ENCODE measurements at regions not wholly inside any gene's neighbourhood (a gene's known extent, or its start where the extent isn't known, plus 50 kb on each side); places are given as distances from the start of the nearest gene placed in this dataset.

DNA sequence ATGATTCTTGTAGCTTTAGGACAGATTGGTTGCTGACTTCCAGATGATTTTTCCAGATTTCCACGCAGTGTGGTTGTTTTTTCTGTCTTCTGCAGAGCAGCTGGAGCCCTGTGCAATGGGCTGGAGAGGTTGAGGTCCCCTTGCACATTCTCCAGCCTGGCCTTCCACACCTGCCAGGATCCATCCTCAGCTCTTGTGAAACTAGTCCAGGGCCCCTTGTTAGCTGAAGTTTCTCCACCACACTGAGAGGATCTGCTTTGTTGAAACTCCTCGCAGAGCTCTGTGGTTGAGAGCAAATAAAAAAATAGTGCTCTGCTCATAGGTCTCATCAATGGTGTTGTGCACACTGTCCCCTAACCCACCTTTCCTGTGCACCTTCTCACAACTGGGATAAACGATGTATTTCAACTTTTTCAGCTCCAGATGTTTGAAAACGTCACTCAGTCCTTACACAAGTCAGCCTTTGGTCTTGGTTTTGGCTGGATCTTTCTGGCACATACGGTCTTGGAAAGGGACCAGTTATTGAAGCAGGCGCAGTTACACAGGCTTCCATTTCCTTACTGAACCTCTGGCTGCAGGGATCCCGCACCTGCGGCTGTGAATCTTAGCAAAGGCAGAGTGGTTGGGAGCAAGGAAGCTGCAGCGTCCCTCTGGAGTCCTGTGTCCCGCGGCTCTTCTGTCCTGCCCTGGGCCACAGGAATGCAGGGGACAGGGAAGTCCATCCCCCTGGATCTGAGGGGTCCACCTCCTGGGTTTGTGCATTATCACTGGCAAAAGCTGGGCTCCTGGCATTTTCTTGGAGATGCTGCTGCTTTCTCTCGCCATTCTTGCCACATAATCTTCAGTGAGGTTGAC, 272.0 kb upstream of the DSEL start:
- H3K4me1 ChIP-seq (ENCODE audit: insufficient read depth), result no peaks in the 10 kb centered on the region
- H3K9me3 ChIP-seq, result no peaks in the 10 kb centered on the region
- H3K27ac ChIP-seq, result no peak overlapping the region
- no peak overlapping the region for H3K4me3 ChIP-seq
- intact Hi-C loops (cut with DNase I), result no loop called here
- no peaks in the 10 kb centered on the region for H3K27me3 ChIP-seq
- DNase-seq, result no peak
- WGBS, 3 donors, result 87 to 90% (median 90%) methylated on average over 12 of the region's 12 CpGs
- no peaks in the 10 kb centered on the region for H3K36me3 ChIP-seq
- TF ChIP-seq POLR2A (IDR thresholded peaks at IDR 0.05) (no peak), EP300 (IDR thresholded peaks at IDR 0.05) (no peak)
- TF ChIP-seq, protein P1, sequence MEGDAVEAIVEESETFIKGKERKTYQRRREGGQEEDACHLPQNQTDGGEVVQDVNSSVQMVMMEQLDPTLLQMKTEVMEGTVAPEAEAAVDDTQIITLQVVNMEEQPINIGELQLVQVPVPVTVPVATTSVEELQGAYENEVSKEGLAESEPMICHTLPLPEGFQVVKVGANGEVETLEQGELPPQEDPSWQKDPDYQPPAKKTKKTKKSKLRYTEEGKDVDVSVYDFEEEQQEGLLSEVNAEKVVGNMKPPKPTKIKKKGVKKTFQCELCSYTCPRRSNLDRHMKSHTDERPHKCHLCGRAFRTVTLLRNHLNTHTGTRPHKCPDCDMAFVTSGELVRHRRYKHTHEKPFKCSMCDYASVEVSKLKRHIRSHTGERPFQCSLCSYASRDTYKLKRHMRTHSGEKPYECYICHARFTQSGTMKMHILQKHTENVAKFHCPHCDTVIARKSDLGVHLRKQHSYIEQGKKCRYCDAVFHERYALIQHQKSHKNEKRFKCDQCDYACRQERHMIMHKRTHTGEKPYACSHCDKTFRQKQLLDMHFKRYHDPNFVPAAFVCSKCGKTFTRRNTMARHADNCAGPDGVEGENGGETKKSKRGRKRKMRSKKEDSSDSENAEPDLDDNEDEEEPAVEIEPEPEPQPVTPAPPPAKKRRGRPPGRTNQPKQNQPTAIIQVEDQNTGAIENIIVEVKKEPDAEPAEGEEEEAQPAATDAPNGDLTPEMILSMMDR (IDR thresholded peaks at IDR 0.05), result no peak

DNA sequence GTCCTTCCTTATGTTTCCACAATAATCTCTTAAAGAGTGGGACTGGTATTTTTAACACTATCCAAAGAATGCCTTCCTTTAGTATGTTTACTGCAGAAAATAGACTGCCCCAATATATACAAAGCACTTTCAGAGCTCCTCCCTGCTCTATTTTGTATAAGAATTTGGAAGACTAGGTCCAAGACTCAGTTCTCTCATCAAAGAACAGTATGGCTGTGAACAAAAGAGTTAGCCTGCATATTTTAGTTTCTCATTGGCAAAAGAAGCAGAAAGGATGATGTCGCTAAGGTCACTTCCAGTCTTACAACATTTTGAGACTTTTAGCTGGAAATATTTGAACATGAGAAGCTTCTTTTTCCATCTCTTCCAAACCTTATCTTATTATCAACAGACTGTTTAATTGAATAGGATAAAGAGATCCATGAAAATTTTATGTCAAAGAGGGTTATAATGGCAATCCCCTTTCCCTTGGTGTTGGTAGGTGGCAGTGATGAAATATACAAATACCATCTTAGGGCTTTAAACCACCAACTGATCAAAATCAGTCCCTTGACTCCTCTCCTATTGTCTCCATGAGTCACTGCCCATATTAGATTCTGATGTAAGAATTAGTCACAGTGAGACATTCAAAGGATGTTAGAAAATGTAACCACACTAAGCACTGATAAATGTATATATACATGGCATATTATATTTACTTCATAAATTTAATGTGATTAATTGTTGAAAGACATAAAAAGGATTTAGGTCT, 266.9 kb upstream of the DSEL start:
- no peaks in the 10 kb centered on the region for H3K36me3 ChIP-seq
- 89 to 100% (median 93%) methylated on average over 1 of the region's 1 CpG for WGBS, 3 donors
- no peak overlapping the region for H3K4me3 ChIP-seq
- no peak for DNase-seq
- TF ChIP-seq, protein P1 (IDR thresholded peaks at IDR 0.05), result no peak
- TF ChIP-seq EP300 (IDR thresholded peaks at IDR 0.05) (no peak), POLR2A (IDR thresholded peaks at IDR 0.05) (no peak)
- intact Hi-C loops (cut with DNase I), result no loop called here
- H3K4me1 ChIP-seq (ENCODE audit: insufficient read depth), result no peaks in the 10 kb centered on the region
- no peak overlapping the region for H3K27ac ChIP-seq
- H3K9me3 ChIP-seq, result no peaks in the 10 kb centered on the region
- H3K27me3 ChIP-seq, result no peaks in the 10 kb centered on the region

DNA sequence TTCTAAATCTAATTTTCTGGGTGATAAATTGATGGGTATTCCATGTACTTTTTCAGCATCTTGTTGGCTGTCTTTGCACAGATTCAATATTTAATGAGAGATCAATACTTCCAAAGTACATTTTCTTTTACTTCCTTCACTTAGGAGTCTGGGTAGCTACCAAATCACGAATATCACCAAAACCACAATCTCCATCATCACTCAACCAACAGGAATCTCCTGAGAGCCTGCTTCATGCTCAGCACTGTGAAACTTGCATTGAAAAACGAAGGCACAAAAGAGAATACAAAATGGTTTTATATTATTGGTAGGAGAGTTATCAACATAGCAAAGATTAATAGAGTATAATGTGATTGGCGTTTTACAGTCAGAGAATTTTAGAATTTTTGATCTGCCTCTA, 261.5 kb upstream of the DSEL start:
- H3K4me3 ChIP-seq, result no peak overlapping the region
- no peaks in the 10 kb centered on the region for H3K36me3 ChIP-seq
- no peaks in the 10 kb centered on the region for H3K9me3 ChIP-seq
- intact Hi-C loops (cut with DNase I), result no loop called here
- H3K27ac ChIP-seq, result no peak overlapping the region
- 83 to 87% (median 86%) methylated on average over 3 of the region's 3 CpGs for WGBS, 3 donors
- no peak for DNase-seq
- H3K27me3 ChIP-seq, result no peaks in the 10 kb centered on the region
- H3K4me1 ChIP-seq (ENCODE audit: insufficient read depth), result no peaks in the 10 kb centered on the region
- TF ChIP-seq, protein P1 (IDR thresholded peaks at IDR 0.05), result no peak
- TF ChIP-seq POLR2A (IDR thresholded peaks at IDR 0.05) (no peak), EP300 (IDR thresholded peaks at IDR 0.05) (no peak)

DNA sequence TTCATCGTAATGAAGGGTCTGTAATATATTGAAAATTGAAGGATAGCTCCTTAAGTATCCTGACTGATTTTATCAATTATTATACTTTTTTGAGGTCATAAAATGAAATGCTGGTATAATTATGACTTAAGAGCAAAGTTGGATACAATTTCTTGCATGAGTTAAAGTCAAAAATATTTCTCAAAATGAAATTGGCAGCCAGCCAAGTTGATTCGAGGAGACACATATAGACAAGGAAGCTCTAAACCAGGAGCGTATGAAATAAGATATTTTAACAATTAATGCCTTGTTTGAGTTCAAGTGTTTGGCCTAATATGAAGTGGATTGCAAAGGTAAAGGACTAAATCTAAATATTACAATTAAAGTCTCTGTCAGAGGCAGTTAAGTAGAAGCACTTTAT, 260.4 kb upstream of the DSEL start:
- H3K4me1 ChIP-seq (ENCODE audit: insufficient read depth), result no peaks in the 10 kb centered on the region
- intact Hi-C loops (cut with DNase I), result no loop called here
- no peak for DNase-seq

More for the DNA sequence above, 260.4 kb upstream of the DSEL start:
- no peak for TF ChIP-seq POLR2A (IDR thresholded peaks at IDR 0.05)
- no peak for TF ChIP-seq EP300 (IDR thresholded peaks at IDR 0.05)
- Histone ChIP-seq H3K27ac (no peak overlapping the region), H3K4me3 (no peak overlapping the region), H3K27me3 (no peaks in the 10 kb centered on the region), H3K36me3 (no peaks in the 10 kb centered on the region), H3K9me3 (no peaks in the 10 kb centered on the region)
- 36 to 39% (median 37%) methylated on average over 3 of the region's 3 CpGs for WGBS, 3 donors

Measured in ovary (tissue), 7 donors.